ENCODE measurements at regions not wholly inside any gene's neighbourhood (a gene's known extent, or its start where the extent isn't known, plus 50 kb on each side); places are given as distances from the start of the nearest gene placed in this dataset.

GRCh38 chr3:107882881-107883280, 207.9 kb downstream of the CD47 start:
- TF ChIP-seq, protein P1, sequence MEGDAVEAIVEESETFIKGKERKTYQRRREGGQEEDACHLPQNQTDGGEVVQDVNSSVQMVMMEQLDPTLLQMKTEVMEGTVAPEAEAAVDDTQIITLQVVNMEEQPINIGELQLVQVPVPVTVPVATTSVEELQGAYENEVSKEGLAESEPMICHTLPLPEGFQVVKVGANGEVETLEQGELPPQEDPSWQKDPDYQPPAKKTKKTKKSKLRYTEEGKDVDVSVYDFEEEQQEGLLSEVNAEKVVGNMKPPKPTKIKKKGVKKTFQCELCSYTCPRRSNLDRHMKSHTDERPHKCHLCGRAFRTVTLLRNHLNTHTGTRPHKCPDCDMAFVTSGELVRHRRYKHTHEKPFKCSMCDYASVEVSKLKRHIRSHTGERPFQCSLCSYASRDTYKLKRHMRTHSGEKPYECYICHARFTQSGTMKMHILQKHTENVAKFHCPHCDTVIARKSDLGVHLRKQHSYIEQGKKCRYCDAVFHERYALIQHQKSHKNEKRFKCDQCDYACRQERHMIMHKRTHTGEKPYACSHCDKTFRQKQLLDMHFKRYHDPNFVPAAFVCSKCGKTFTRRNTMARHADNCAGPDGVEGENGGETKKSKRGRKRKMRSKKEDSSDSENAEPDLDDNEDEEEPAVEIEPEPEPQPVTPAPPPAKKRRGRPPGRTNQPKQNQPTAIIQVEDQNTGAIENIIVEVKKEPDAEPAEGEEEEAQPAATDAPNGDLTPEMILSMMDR (IDR thresholded peaks at IDR 0.05; ENCODE audit: extremely low read depth, insufficient read depth, missing control alignments), result no peak
- in situ Hi-C loops (cut with MboI; ENCODE audit: low pct_unique_long_range_greater_than_20kb, low sequenced_read_pairs, unreplicated experiment), result no loop called here
- DNase-seq (ENCODE audit: low spot score), result no peak

DNA sequence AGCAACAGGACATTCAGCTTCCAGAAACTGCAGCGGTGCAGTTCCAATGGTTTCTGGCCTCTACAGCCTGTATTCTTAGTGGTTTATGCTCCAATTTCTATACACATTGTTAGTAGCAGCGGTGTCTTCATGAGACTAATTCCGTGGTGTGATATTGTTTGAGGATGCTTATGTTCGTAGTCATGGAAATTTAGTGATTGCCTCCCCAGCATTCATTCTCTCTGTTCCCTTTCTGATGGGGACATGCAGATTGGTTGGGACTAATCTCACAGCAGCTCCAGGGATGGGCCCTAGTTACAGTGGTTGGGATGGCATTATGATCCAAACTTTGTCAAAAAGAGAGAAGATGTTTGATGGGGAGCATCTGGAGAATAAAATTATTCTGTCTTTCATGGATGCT, 208.6 kb downstream of the CD47 start:
- DNase-seq (ENCODE audit: low spot score), result no peak
- TF ChIP-seq, protein P1 (IDR thresholded peaks at IDR 0.05; ENCODE audit: extremely low read depth, insufficient read depth, missing control alignments), result no peak
- in situ Hi-C loops (cut with MboI; ENCODE audit: low pct_unique_long_range_greater_than_20kb, low sequenced_read_pairs, unreplicated experiment), result no loop called here

DNA sequence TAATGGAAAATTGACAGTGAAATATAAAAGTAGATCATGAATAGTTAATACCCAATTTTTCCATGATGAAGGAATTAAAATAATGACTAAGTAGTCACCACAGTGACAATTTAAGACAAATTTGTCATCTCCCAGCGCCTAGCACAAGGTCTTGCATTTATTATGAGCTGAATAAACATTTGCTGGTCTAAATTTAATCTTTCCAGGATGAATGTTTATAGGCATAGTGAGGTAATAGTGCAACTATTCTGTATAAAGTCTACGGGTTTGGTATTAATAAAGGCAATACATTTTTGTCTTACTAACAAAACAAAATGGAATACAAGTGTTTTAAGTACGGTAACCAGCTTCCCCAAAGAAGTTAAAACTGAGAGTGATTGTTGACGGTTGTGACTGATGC, 209.3 kb downstream of the CD47 start:
- in situ Hi-C loops (cut with MboI; ENCODE audit: low pct_unique_long_range_greater_than_20kb, low sequenced_read_pairs, unreplicated experiment), result no loop called here
- TF ChIP-seq, protein P1 (IDR thresholded peaks at IDR 0.05; ENCODE audit: extremely low read depth, insufficient read depth, missing control alignments), result no peak
- DNase-seq (ENCODE audit: low spot score), result no peak

DNA sequence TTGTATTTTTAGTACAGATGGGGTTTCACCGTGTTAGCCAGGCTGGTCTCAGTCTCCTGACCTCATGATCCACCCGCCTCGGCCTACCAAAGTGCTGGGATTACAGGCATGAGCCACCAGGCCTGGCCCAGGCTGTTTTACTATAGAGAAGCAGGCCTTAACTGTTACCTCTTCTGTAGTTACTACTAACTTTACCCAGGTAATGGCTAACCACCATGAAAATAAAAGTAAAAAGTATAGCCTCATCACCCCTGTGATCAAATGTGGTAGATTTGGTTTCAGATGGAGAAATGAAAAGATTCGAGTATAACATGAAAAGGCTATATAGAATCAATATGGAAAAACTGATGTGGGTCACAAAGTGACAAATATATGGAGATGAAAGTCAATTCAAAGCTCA, 210.1 kb downstream of the CD47 start:
- DNase-seq (ENCODE audit: low spot score), result no peak
- in situ Hi-C loops (cut with MboI; ENCODE audit: low pct_unique_long_range_greater_than_20kb, low sequenced_read_pairs, unreplicated experiment), result no loop called here
- TF ChIP-seq, protein P1 (IDR thresholded peaks at IDR 0.05; ENCODE audit: extremely low read depth, insufficient read depth, missing control alignments), result no peak

- TF ChIP-seq, protein P1 (IDR thresholded peaks at IDR 0.05; ENCODE audit: extremely low read depth, insufficient read depth, missing control alignments), result no peak
- no peak for DNase-seq (ENCODE audit: low spot score)
- in situ Hi-C loops (cut with MboI; ENCODE audit: low pct_unique_long_range_greater_than_20kb, low sequenced_read_pairs, unreplicated experiment), result no loop called here
Measured at GRCh38 chr3:107877936-107878335, 212.9 kb downstream of the CD47 start.

DNA sequence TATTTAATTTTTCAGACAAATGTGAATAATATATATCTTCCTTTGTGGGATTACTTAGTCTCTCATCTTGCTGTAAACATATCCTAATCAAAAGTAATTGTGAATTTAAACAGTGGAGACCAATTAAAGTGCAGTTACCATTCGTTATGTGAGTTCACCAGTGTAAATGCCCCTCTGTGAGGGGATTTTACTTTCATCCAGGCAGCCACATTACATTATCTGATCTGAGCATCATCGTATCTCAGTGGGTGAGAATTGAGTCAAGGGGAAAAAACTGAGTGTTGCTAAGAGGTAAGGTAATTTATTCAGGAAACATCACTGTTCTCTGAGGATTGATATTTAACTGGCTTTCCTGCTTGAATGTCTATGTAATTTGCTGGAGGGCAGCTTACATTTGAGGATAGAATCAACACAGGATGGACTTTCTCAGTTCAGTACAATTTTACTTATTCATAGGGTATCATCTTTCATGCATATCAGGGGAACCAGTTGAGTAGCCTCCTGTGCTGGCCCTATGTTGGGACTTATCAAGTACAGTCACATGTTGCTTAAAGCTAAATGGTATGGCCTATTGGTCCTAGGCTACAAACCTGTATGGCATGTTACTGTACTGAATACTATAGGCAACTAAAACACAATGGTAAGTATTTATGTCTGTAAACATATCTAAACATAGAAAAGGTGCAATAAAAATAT, 219.7 kb downstream of the CD47 start:
- in situ Hi-C loops (cut with MboI; ENCODE audit: low pct_unique_long_range_greater_than_20kb, low sequenced_read_pairs, unreplicated experiment), result no loop called here
- TF ChIP-seq, protein P1 (IDR thresholded peaks at IDR 0.05; ENCODE audit: extremely low read depth, insufficient read depth, missing control alignments), result no peak
- peak; percentile 17 for DNase-seq (ENCODE audit: low spot score)
